ENCODE measurements at regions not wholly inside any gene's neighbourhood (a gene's known extent, or its start where the extent isn't known, plus 50 kb on each side); places are given as distances from the start of the nearest gene placed in this dataset.

- H3K9ac ChIP-seq, result no peak overlapping the region
- H3K79me2 ChIP-seq (ENCODE audit: insufficient read depth, low read depth), result no peaks in the 10 kb centered on the region
- no peaks in the 10 kb centered on the region for H3K36me3 ChIP-seq (ENCODE audit: insufficient read depth)
- no peaks in the 10 kb centered on the region for H3K27me3 ChIP-seq (ENCODE audit: insufficient read depth, low read depth)
- H3K4me2 ChIP-seq, result no peak overlapping the region
- TF ChIP-seq CTCF (conservative IDR thresholded peaks at IDR 0.05; ENCODE audit: low read depth, low read length), result no peak
- H2AFZ ChIP-seq (ENCODE audit: low read depth), result no peak overlapping the region
- H3K4me3 ChIP-seq (IDR thresholded peaks at IDR 0.05; ENCODE audit: insufficient read depth, low read depth, low read length), result no peak overlapping the region
- no peaks in the 10 kb centered on the region for H4K20me1 ChIP-seq (ENCODE audit: insufficient read depth)
- H3K4me1 ChIP-seq (ENCODE audit: low read depth, poor library complexity, severe bottlenecking), result no peaks in the 10 kb centered on the region
- H3K27ac ChIP-seq, result no peak overlapping the region
These were observed 316.7 kb upstream of the KLHL1 start for GRCh38 chr13:70424928-70425327.

GRCh38 chr13:70424428-70424827 lies 316.2 kb upstream of the KLHL1 start:
- TF ChIP-seq CTCF (conservative IDR thresholded peaks at IDR 0.05; ENCODE audit: low read depth, low read length), result no peak
- Histone ChIP-seq H3K4me2 (no peak overlapping the region), H3K4me1 (ENCODE audit: low read depth, poor library complexity, severe bottlenecking) (no peaks in the 10 kb centered on the region), H3K27ac (no peak overlapping the region), H3K36me3 (ENCODE audit: insufficient read depth) (no peaks in the 10 kb centered on the region), H4K20me1 (ENCODE audit: insufficient read depth) (no peaks in the 10 kb centered on the region), H2AFZ (ENCODE audit: low read depth) (no peak overlapping the region), H3K9ac (no peak overlapping the region), H3K27me3 (ENCODE audit: insufficient read depth, low read depth) (no peaks in the 10 kb centered on the region), H3K79me2 (ENCODE audit: insufficient read depth, low read depth) (no peaks in the 10 kb centered on the region), H3K4me3 (IDR thresholded peaks at IDR 0.05; ENCODE audit: insufficient read depth, low read depth, low read length) (no peak overlapping the region)

GRCh38 chr13:70415136-70415535 lies 306.9 kb upstream of the KLHL1 start:
- H3K79me2 ChIP-seq (ENCODE audit: insufficient read depth, low read depth), result no peaks in the 10 kb centered on the region
- no peak overlapping the region for H3K27ac ChIP-seq

GRCh38 chr13:70408865-70409264 lies 300.6 kb upstream of the KLHL1 start:
- Histone ChIP-seq H3K36me3 (ENCODE audit: insufficient read depth) (no peaks in the 10 kb centered on the region), H3K4me1 (ENCODE audit: low read depth, poor library complexity, severe bottlenecking) (no peaks in the 10 kb centered on the region), H3K4me2 (no peak overlapping the region), H4K20me1 (ENCODE audit: insufficient read depth) (no peaks in the 10 kb centered on the region), H3K27ac (no peak overlapping the region), H3K27me3 (ENCODE audit: insufficient read depth, low read depth) (no peaks in the 10 kb centered on the region), H3K79me2 (ENCODE audit: insufficient read depth, low read depth) (no peaks in the 10 kb centered on the region), H3K4me3 (IDR thresholded peaks at IDR 0.05; ENCODE audit: insufficient read depth, low read depth, low read length) (no peak overlapping the region), H2AFZ (ENCODE audit: low read depth) (no peak overlapping the region), H3K9ac (no peak overlapping the region)
- TF ChIP-seq CTCF (conservative IDR thresholded peaks at IDR 0.05; ENCODE audit: low read depth, low read length), result no peak

More at GRCh38 chr13:70415136-70415535, 306.9 kb upstream of the KLHL1 start:
- Histone ChIP-seq H3K27me3 (ENCODE audit: insufficient read depth, low read depth) (no peaks in the 10 kb centered on the region), H3K4me2 (no peak overlapping the region), H3K9ac (no peak overlapping the region), H3K4me3 (IDR thresholded peaks at IDR 0.05; ENCODE audit: insufficient read depth, low read depth, low read length) (no peak overlapping the region), H3K36me3 (ENCODE audit: insufficient read depth) (no peaks in the 10 kb centered on the region), H2AFZ (ENCODE audit: low read depth) (no peak overlapping the region), H3K4me1 (ENCODE audit: low read depth, poor library complexity, severe bottlenecking) (no peaks in the 10 kb centered on the region), H4K20me1 (ENCODE audit: insufficient read depth) (no peaks in the 10 kb centered on the region)
- no peak for TF ChIP-seq CTCF (conservative IDR thresholded peaks at IDR 0.05; ENCODE audit: low read depth, low read length)
